GM21717 (cell line): ENCODE measurements at regions not wholly inside any gene's neighbourhood (a gene's known extent, or its start where the extent isn't known, plus 50 kb on each side); places are given as distances from the start of the nearest gene placed in this dataset.
"Not testable (repeated sequence)": the region's sequence is repeated elsewhere in the genome, so short reads cannot be mapped to it uniquely, and the experiment has no call there.

Source experiments
- ATAC-seq: cut with Tn5 transposase; IDR thresholded peaks from one replicate; pipeline ENCODE4 v1.9.1; 2021; ENCODE audit warnings: mild to moderate bottlenecking, moderate library complexity; ENCODE audit not compliant: unreplicated experiment

- peak; percentile 59 for ATAC-seq
These were observed 202.7 kb upstream of the SPOPL start for GRCh38 chr2:138298900-138299299.

- no peak for ATAC-seq
These were observed 194.9 kb upstream of the SPOPL start for GRCh38 chr2:138306626-138307025.

- ATAC-seq, result no peak
These were observed 194.5 kb upstream of the SPOPL start for GRCh38 chr2:138307099-138307498.

GRCh38 chr2:138309760-138310159 is 191.8 kb upstream of the SPOPL start:
- no peak for ATAC-seq

- ATAC-seq, result no peak
These were observed 189.5 kb upstream of the SPOPL start for GRCh38 chr2:138312061-138312460.

GRCh38 chr2:138315619-138316018 is 186.0 kb upstream of the SPOPL start:
- not testable (repeated sequence) for ATAC-seq

- ATAC-seq, result no peak
These were observed 182.0 kb upstream of the SPOPL start for GRCh38 chr2:138319616-138320015.

- ATAC-seq, result no peak
These were observed 180.1 kb upstream of the SPOPL start for GRCh38 chr2:138321458-138321857.

- ATAC-seq, result no peak
These were observed 178.0 kb upstream of the SPOPL start for GRCh38 chr2:138323382-138324067.

GRCh38 chr2:138324068-138324771 is 177.3 kb upstream of the SPOPL start:
- ATAC-seq, result no peak

- ATAC-seq, result no peak
These were observed 173.6 kb upstream of the SPOPL start for GRCh38 chr2:138327967-138328366.

- no peak for ATAC-seq
These were observed 172.4 kb upstream of the SPOPL start for GRCh38 chr2:138329162-138329561.

GRCh38 chr2:138329591-138329990 is 172.0 kb upstream of the SPOPL start:
- no peak for ATAC-seq

- no peak for ATAC-seq
These were observed 168.4 kb upstream of the SPOPL start for GRCh38 chr2:138333121-138333520.

- ATAC-seq, result peak; percentile 67
These were observed 167.9 kb upstream of the SPOPL start for GRCh38 chr2:138333677-138334076.

- no peak for ATAC-seq
These were observed 167.2 kb upstream of the SPOPL start for GRCh38 chr2:138334323-138334722.

- ATAC-seq, result no peak
These were observed 166.5 kb upstream of the SPOPL start for GRCh38 chr2:138335036-138335435.

GRCh38 chr2:138336146-138336545 is 165.4 kb upstream of the SPOPL start:
- ATAC-seq, result no peak

- no peak for ATAC-seq
These were observed 146.3 kb upstream of the SPOPL start for GRCh38 chr2:138355244-138355643.

GRCh38 chr2:138356178-138356577 is 145.4 kb upstream of the SPOPL start:
- ATAC-seq, result no peak

GRCh38 chr2:138359532-138359931 is 142.0 kb upstream of the SPOPL start:
- ATAC-seq, result no peak

- no peak for ATAC-seq
These were observed 136.9 kb upstream of the SPOPL start for GRCh38 chr2:138364554-138365162.
